ENCODE measurements at regions not wholly inside any gene's neighbourhood (a gene's known extent, or its start where the extent isn't known, plus 50 kb on each side); places are given as distances from the start of the nearest gene placed in this dataset.

GRCh38 chr10:118500477-118501104 is 94.9 kb downstream of the PRLHR start:
- TF ChIP-seq CTCF (conservative IDR thresholded peaks at IDR 0.05; ENCODE audit: low read length): no peak
- TF ChIP-seq EZH2phosphoT487 (IDR thresholded peaks at IDR 0.05; ENCODE audit: borderline replicate concordance, low read depth, low read length): no peak

Data from OCI-LY7 (cell line).